ENCODE measurements at regions not wholly inside any gene's neighbourhood (a gene's known extent, or its start where the extent isn't known, plus 50 kb on each side); places are given as distances from the start of the nearest gene placed in this dataset.

DNA sequence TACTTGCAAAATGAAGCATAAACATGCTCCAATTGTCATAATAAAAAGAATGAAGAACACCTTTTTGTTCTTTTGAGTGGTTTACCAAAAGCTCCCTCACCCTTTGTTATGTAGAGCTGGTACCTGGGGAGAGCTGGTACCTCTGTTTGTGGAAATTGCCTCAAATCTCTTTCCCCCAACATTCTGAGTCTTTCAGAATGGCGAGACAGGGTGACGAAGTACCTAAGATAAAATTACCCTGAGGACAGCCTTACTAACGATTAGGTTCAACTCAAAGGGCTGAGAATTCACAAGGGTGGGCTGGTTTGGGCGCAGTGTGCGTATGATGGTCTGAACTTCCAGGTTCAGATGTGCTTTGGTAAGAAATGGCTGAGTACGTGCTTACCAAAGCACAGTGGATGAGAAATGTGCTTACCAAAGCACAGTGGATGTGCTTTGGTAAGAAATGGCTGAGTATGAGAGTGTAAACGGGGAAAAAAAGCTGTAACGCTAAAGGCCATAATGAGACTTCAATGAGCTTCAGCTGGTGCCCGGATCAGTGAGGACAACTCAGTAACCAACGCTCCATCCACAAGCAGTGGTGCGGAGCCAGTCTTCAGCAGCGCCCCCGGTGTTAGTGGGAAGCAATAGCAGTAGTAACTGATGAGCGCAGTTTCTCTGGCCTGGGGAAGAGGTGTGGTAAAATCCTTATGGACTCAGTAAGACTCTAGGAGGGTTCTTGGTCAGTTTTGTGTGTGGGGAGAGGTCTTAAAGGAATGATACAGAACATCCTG is 72.3 kb upstream of the LRIG1 start:
- no peak for TF ChIP-seq EZH2 (IDR thresholded peaks at IDR 0.05; ENCODE audit: borderline replicate concordance, low read length)
- TF ChIP-seq, protein P1, sequence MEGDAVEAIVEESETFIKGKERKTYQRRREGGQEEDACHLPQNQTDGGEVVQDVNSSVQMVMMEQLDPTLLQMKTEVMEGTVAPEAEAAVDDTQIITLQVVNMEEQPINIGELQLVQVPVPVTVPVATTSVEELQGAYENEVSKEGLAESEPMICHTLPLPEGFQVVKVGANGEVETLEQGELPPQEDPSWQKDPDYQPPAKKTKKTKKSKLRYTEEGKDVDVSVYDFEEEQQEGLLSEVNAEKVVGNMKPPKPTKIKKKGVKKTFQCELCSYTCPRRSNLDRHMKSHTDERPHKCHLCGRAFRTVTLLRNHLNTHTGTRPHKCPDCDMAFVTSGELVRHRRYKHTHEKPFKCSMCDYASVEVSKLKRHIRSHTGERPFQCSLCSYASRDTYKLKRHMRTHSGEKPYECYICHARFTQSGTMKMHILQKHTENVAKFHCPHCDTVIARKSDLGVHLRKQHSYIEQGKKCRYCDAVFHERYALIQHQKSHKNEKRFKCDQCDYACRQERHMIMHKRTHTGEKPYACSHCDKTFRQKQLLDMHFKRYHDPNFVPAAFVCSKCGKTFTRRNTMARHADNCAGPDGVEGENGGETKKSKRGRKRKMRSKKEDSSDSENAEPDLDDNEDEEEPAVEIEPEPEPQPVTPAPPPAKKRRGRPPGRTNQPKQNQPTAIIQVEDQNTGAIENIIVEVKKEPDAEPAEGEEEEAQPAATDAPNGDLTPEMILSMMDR (IDR thresholded peaks at IDR 0.05; ENCODE audit: low read length): peak; percentile 62
